LNCAP (cell line): ENCODE measurements at regions not wholly inside any gene's neighbourhood (a gene's known extent, or its start where the extent isn't known, plus 50 kb on each side); places are given as distances from the start of the nearest gene placed in this dataset.

Experiments used
- TF ChIP-seq, protein P1 (sequence below): fragments of 450-650 bp; IDR thresholded peaks from 2 replicates; pipeline ENCODE4 v1.5.1; 2017; ENCODE audit warnings: mild to moderate bottlenecking

DNA sequence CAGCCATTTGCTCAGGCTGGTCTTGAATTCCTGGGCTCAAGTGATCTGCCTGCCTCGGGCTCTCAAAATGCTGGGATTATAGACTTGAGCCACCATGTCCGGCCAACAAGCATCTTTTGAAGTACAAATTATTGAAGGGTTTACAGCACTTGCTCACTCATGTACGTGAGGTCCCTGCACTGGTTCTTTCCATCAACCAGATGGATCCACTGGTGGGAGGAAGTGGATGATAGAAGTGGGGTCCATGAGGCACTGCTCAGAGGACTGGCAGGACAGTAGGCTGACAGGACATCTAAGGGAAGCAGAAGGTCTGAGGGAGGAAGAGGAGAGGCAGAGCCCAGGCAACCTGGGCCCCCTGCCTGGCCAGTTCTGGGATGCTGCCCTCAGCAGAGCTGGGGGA lies 109.2 kb upstream of the NXT1 start:
- TF ChIP-seq, protein P1, sequence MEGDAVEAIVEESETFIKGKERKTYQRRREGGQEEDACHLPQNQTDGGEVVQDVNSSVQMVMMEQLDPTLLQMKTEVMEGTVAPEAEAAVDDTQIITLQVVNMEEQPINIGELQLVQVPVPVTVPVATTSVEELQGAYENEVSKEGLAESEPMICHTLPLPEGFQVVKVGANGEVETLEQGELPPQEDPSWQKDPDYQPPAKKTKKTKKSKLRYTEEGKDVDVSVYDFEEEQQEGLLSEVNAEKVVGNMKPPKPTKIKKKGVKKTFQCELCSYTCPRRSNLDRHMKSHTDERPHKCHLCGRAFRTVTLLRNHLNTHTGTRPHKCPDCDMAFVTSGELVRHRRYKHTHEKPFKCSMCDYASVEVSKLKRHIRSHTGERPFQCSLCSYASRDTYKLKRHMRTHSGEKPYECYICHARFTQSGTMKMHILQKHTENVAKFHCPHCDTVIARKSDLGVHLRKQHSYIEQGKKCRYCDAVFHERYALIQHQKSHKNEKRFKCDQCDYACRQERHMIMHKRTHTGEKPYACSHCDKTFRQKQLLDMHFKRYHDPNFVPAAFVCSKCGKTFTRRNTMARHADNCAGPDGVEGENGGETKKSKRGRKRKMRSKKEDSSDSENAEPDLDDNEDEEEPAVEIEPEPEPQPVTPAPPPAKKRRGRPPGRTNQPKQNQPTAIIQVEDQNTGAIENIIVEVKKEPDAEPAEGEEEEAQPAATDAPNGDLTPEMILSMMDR: no peak

DNA sequence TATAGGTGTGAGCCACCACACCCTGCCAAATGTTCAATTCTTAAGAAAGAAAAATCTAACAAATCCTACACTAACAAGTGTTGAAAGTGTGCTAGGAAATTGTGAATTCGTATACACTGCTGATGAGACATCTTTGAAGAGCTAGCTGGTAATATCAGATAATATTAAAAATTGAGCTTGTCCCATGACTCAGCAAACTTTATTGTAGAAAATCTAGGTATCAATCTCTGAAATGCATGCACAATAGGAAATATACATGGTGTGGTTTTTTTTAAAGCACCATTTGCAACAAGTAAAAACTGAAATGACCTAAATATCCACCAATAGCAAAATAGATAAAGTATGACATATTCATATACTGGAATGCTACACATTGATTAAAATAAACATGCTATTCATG lies 110.1 kb upstream of the NXT1 start:
- TF ChIP-seq, protein P1: no peak

DNA sequence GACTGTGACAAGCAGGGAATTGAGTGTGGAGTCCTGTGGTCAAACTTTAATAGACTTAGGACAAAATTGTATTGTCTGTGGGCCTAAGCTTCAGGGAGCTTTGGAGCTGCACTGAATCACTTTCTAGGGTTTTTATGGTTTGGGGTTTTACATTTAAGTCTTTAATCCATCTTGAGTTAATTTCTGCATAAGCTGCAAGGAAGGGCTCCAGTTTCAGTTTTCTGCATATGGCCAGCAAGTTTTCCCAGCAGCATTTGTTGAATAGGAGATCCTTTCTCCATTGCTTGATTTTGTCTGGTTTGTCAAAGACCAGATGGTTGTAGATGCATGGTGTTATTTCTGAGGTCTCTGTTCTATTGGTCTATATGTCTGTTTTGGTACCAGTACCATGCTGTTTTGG lies 113.4 kb upstream of the NXT1 start:
- TF ChIP-seq, protein P1: no peak

DNA sequence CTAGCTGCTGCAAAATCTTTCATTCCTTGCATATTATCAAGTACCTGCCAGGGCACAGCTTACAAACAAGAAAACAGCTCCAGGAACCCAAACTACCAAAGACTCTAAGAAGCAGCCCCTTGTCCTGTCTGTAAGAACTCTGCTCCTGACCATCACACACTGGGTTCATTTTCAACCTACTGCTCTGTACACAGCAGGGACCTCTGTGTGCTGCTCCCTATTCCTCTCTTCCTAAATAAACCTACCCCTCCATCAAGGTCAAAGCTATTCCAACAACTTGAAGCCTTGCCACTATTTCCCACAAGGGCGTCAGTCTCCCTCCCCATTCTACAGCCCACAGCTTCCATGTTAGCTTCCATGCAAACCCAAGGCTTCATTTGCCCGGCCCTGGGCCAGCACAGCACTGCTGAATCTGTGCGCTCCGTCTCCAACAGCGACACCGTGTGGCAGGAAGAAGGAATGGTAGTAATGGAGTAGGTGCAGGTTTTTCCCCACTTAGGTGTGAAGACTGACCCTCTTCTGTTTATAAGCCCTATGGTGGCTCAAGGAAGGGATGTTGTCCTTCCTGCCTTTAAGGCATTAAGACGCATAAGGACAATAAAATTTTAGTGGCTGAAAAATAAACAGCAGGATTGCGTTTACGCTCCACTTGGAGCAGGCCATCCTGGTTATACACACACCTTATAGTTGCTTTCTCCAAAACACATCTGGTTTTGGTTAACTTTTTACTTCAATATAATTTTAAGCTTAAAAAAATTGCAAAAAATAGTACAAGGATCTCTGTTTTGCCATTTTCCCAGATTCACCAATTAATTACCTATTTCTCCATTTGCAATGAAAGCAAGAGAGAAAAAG lies 115.2 kb upstream of the NXT1 start:
- TF ChIP-seq, protein P1: peak; percentile 93

DNA sequence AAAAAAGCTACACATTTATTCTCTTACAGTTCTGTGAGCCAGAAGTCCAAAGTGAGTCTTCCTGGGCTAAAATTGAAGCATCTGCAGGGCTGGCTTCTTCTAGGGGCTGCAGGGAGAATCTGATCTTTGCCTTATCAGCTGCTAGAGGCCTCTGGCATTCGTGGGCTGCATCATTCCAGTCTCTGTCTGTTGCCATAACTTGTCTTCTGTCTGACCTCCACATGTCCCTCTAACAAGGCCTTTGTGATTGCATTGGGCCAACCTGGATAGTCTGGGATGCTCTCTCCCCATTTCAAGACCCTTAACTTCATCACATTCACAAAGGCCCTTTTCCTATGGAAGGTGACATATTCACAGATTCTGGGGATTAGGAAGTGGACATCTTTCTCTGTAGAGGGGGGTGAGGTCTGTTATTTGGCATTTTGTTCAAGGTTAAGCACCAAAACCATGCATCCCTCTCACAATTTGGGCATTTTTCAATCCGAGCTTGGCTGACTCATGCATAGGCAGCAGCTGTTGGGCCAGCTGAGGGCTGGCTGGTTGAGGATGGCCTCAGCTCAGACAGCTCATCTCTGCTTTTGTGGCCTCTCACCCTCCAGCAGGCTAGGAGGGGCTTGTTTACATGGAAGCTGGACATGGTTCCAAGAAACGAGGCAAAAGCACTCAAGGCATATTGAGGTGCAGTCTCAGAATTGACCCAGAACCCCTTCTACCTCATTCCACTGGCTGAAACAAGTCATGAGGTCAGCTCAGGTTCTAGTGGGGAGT lies 116.1 kb upstream of the NXT1 start:
- TF ChIP-seq, protein P1: no peak

DNA sequence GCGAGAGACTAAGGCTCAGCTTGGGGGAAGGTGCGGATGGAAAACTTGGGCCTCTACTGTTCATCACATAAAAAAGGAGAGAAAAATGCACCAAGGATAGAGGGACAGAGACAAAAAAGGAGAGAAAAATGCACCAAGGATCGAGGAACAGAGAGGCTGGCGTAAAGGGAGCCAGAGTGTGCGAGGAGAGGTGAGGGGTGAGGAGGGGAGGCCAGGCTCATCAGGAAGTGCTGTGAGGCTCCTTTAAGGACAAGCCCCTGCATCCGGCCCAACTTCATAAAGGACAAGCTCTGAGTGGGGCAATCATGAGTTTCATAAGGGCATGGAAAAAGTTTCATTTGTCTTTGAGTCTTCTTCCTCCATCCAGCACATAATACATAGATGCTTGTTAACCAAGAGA lies 117.2 kb upstream of the NXT1 start:
- TF ChIP-seq, protein P1: no peak

DNA sequence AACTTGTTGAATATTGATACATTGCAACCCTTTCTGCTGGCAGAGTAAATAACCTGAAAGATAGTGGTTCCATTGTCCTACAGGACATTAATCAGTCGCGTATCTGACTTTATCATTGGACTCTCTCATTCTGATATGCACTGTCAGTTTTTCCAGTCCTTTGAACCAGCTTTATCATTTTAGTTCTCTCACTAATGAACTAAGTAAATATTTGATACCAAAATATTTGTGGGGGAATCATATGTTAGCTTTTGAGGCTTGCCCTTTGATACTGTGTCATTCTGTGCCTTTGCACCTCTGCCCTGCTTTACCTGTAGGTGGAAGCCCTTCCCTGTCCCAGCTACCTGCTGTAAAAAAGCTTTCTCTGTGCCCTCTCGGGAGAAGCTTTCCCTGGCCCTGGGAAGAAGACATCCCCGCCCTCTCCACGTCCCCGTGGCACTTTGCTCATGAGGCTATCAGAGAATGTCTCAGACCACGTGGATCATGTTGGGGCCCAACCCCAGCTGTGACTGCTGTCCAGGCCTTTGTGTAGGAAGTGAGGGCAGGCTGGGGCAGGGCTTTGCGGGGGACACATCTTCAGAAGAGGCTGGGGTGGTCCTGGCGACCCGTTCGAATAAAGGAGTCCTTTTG lies 117.8 kb upstream of the NXT1 start:
- TF ChIP-seq, protein P1: no peak
